ENCODE measurements at regions not wholly inside any gene's neighbourhood (a gene's known extent, or its start where the extent isn't known, plus 50 kb on each side); places are given as distances from the start of the nearest gene placed in this dataset.

DNA sequence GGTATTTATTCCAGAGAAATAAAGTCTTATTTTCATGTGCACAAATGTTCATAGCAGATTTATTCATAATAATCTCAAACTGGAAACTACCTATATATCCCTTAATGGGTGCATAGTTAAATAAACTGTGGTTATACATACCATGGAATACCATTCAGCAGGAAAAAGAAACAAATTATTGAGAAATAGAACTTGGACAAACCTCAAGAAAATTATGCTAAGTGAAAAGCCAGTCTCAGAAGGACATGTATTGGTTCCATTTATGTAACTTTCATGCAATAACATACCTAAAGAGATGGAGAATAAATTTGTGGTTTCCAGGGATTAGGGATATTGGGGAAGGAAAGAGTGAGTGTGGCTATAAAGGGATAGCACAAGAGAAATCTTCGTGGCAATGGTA, 452.6 kb downstream of the SETBP1 start:
- Histone ChIP-seq H3K36me3 (ENCODE audit: insufficient read depth) (no peaks in the 10 kb centered on the region), H3K79me2 (replicated peaks; ENCODE audit: insufficient read depth) (no peaks in the 10 kb centered on the region), H2AFZ (no peak overlapping the region), H3K27me3 (ENCODE audit: insufficient read depth) (no peaks in the 10 kb centered on the region), H3F3A (replicated peaks; ENCODE audit: low read depth) (no peaks in the 10 kb centered on the region), H3K4me3 (no peak overlapping the region), H3K9me2 (ENCODE audit: insufficient read depth) (no peaks in the 10 kb centered on the region), H3K4me2 (no peak overlapping the region), H3K27ac (ENCODE audit: low read depth) (no peak overlapping the region), H3K4me1 (ENCODE audit: insufficient read depth) (no peaks in the 10 kb centered on the region), H4K20me1 (replicated peaks; ENCODE audit: insufficient read depth) (no peaks in the 10 kb centered on the region)
- no peaks in the 10 kb centered on the region for H3K36me3 Mint-ChIP-seq (ENCODE audit: low read depth)
- no peak overlapping the region for H3K4me3 Mint-ChIP-seq
- TF ChIP-seq JUNB (IDR thresholded peaks at IDR 0.05; ENCODE audit: unreplicated experiment) (no peak), ZNF331 (CRISPR knock-in tag; IDR thresholded peaks at IDR 0.05; ENCODE audit: low read depth) (no peak)
- no peaks in the 10 kb centered on the region for H3K27me3 Mint-ChIP-seq (ENCODE audit: insufficient read depth, low read depth, poor library complexity)
- DNase-seq (ENCODE audit: low spot score) (no peak), ATAC-seq (no peak)
- no peaks in the 10 kb centered on the region for H3K4me1 Mint-ChIP-seq
- no peaks in the 10 kb centered on the region for H3K9me3 Mint-ChIP-seq
- no peak overlapping the region for H3K27ac Mint-ChIP-seq

GRCh38 chr18:45136381-45137086, 455.8 kb downstream of the SETBP1 start:
- no peaks in the 10 kb centered on the region for H3K9me2 ChIP-seq (ENCODE audit: insufficient read depth)
- Mint-ChIP-seq H3K36me3 (ENCODE audit: low read depth) (no peaks in the 10 kb centered on the region), H3K4me1 (no peaks in the 10 kb centered on the region), H3K27ac (no peak overlapping the region), H3K4me3 (no peak overlapping the region), H3K9me3 (no peaks in the 10 kb centered on the region), H3K27me3 (ENCODE audit: insufficient read depth, low read depth, poor library complexity) (no peaks in the 10 kb centered on the region)
- H3K4me1 ChIP-seq (ENCODE audit: insufficient read depth), result no peaks in the 10 kb centered on the region
- H3K79me2 ChIP-seq (replicated peaks; ENCODE audit: insufficient read depth), result no peaks in the 10 kb centered on the region
- no peaks in the 10 kb centered on the region for H3F3A ChIP-seq (replicated peaks; ENCODE audit: low read depth)
- no peak overlapping the region for H3K27ac ChIP-seq (ENCODE audit: low read depth)
- no peak for TF ChIP-seq ZNF331 (CRISPR knock-in tag; IDR thresholded peaks at IDR 0.05; ENCODE audit: low read depth)
- TF ChIP-seq JUNB (IDR thresholded peaks at IDR 0.05; ENCODE audit: unreplicated experiment), result no peak
- no peak overlapping the region for H3K4me3 ChIP-seq
- H3K27me3 ChIP-seq (ENCODE audit: insufficient read depth), result no peaks in the 10 kb centered on the region
- no peaks in the 10 kb centered on the region for H4K20me1 ChIP-seq (replicated peaks; ENCODE audit: insufficient read depth)
- ATAC-seq, result no peak
- H3K4me2 ChIP-seq, result no peak overlapping the region
- H2AFZ ChIP-seq, result no peak overlapping the region
- DNase-seq (ENCODE audit: low spot score), result no peak
- H3K36me3 ChIP-seq (ENCODE audit: insufficient read depth), result no peaks in the 10 kb centered on the region

GRCh38 chr18:45137087-45137419, 456.4 kb downstream of the SETBP1 start:
- Mint-ChIP-seq H3K36me3 (ENCODE audit: low read depth) (no peaks in the 10 kb centered on the region), H3K9me3 (no peaks in the 10 kb centered on the region), H3K27me3 (ENCODE audit: insufficient read depth, low read depth, poor library complexity) (no peaks in the 10 kb centered on the region), H3K4me1 (no peaks in the 10 kb centered on the region), H3K27ac (no peak overlapping the region), H3K4me3 (no peak overlapping the region)
- Histone ChIP-seq H3K4me3 (no peak overlapping the region), H3K9me2 (ENCODE audit: insufficient read depth) (no peaks in the 10 kb centered on the region), H3K79me2 (replicated peaks; ENCODE audit: insufficient read depth) (no peaks in the 10 kb centered on the region), H3K36me3 (ENCODE audit: insufficient read depth) (no peaks in the 10 kb centered on the region), H4K20me1 (replicated peaks; ENCODE audit: insufficient read depth) (no peaks in the 10 kb centered on the region), H3K4me1 (ENCODE audit: insufficient read depth) (no peaks in the 10 kb centered on the region), H2AFZ (no peak overlapping the region), H3F3A (replicated peaks; ENCODE audit: low read depth) (no peaks in the 10 kb centered on the region), H3K4me2 (no peak overlapping the region), H3K27ac (ENCODE audit: low read depth) (no peak overlapping the region), H3K27me3 (ENCODE audit: insufficient read depth) (no peaks in the 10 kb centered on the region)
- DNase-seq (ENCODE audit: low spot score) (no peak), ATAC-seq (no peak)
- TF ChIP-seq ZNF114 (CRISPR knock-in tag; IDR thresholded peaks at IDR 0.05) (no peak), REST (IDR thresholded peaks at IDR 0.05; ENCODE audit: unreplicated experiment) (no peak), CREB1 (CRISPR knock-in tag; IDR thresholded peaks at IDR 0.05; ENCODE audit: low read depth) (no peak), JUNB (IDR thresholded peaks at IDR 0.05; ENCODE audit: unreplicated experiment) (no peak), EZH2phosphoT487 (IDR thresholded peaks at IDR 0.05; ENCODE audit: unreplicated experiment) (no peak), STAT1 (IDR thresholded peaks at IDR 0.05; ENCODE audit: unreplicated experiment) (no peak), ZNF331 (CRISPR knock-in tag; IDR thresholded peaks at IDR 0.05; ENCODE audit: low read depth) (no peak), EZH2 (IDR thresholded peaks at IDR 0.05; ENCODE audit: low read depth, unreplicated experiment) (no peak)
